ENCODE measurements at regions not wholly inside any gene's neighbourhood (a gene's known extent, or its start where the extent isn't known, plus 50 kb on each side); places are given as distances from the start of the nearest gene placed in this dataset.
"Not testable (repeated sequence)": the region's sequence is repeated elsewhere in the genome, so short reads cannot be mapped to it uniquely, and the experiment has no call there.

DNA sequence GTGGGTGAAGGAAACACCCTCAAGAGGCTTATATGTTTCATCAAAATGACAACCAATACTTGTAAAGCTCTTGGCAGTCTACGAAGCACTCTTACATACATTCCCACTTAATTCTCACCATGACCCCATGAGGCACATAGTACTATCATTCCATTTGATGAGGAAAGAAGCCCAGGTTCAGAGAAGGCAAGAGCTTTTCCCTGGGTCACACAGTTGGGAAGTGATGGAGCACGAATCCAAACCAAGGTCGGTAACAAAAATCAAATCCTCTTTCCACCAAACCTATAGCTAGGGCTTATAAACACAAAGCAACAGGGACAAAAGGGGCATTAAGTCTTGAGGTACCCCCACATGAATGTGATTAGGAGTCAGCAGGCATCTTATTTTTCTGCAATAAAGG lies 187.1 kb downstream of the UACA start:
- Histone ChIP-seq H3K36me3 (ENCODE audit: insufficient read depth, low read length, poor library complexity, severe bottlenecking) (no peaks in the 10 kb centered on the region), H3K27me3 (replicated peaks; ENCODE audit: insufficient read depth, low read depth, low read length, poor library complexity) (no peaks in the 10 kb centered on the region), H3K4me3 (ENCODE audit: low read depth, low read length, poor library complexity, severe bottlenecking) (no peak overlapping the region), H3K27ac (ENCODE audit: low read depth, low read length, poor library complexity, severe bottlenecking) (no peak overlapping the region), H3K9me3 (ENCODE audit: low read depth, low read length, poor library complexity, severe bottlenecking) (peaks cover 6% of the 10 kb centered on the region), H3K4me1 (ENCODE audit: insufficient read depth, low read length, poor library complexity, severe bottlenecking) (peaks cover 20% of the 10 kb centered on the region)
- no TSS peak for BruUV-seq (replicated peaks)
- intact Hi-C loops (cut with micrococcal nuclease; ENCODE audit: unreplicated experiment) = no loop called here
- TF ChIP-seq, protein P1, sequence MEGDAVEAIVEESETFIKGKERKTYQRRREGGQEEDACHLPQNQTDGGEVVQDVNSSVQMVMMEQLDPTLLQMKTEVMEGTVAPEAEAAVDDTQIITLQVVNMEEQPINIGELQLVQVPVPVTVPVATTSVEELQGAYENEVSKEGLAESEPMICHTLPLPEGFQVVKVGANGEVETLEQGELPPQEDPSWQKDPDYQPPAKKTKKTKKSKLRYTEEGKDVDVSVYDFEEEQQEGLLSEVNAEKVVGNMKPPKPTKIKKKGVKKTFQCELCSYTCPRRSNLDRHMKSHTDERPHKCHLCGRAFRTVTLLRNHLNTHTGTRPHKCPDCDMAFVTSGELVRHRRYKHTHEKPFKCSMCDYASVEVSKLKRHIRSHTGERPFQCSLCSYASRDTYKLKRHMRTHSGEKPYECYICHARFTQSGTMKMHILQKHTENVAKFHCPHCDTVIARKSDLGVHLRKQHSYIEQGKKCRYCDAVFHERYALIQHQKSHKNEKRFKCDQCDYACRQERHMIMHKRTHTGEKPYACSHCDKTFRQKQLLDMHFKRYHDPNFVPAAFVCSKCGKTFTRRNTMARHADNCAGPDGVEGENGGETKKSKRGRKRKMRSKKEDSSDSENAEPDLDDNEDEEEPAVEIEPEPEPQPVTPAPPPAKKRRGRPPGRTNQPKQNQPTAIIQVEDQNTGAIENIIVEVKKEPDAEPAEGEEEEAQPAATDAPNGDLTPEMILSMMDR (conservative IDR thresholded peaks at IDR 0.05; ENCODE audit: low read depth, low read length) = no peak
- no peak for TF ChIP-seq EZH2 (IDR thresholded peaks at IDR 0.05; ENCODE audit: borderline replicate concordance, low read depth, low read length, poor library complexity, severe bottlenecking)
- no peak for DNase-seq (ENCODE audit: low spot score)
- ChIA-PET CTCF (no interaction called here), POLR2A (ENCODE audit: low non-redundant PET) (no interaction called here)

DNA sequence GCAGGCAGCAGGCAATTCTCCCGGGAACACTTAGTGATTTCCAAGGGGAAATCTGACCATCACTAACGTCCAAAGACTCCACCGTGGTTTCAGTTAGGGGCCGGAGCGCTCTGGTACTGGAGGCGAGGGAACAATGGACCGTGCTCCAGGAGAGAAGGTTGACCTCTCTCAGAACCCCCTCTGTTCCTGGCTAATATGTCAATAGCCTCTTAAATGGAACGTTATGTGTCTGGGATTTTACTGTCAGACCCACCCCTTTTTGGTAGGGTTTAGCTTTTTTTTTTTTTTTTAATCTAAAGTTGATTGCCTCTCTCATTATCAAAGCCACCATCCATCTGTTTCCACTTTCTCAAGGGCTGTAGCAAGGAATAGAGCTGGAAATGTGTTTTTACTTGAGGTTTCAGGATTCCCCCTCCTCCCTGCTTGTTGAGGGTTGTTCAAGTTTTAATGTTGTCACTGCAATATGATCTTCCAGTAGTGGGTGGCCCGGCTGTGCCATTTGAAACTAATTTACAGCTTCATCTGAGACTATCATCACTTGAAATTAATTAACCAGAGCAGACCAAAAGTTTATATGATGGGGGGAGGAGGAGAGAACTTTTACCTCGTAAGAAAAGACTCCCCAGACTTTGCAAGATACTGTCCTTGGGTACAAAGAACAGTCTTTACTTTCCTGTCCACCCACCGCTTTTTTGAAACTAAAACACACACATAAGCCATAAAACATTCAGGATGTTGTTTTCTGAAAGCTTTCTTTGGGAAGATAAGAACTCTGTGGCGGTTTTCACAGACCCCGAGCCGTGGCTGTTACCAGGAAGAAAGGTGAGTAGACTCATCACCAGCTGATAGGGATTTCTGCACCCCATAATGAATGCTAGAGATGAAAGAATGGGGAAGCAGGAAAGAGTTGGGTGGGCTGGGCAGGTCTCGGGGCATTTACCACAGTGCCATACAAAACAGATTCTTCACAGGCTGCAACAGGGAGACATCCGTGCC lies 187.8 kb downstream of the UACA start:
- Histone ChIP-seq H3K4me1 (ENCODE audit: insufficient read depth, low read length, poor library complexity, severe bottlenecking) (peaks cover 20% of the 10 kb centered on the region), H3K27me3 (replicated peaks; ENCODE audit: insufficient read depth, low read depth, low read length, poor library complexity) (no peaks in the 10 kb centered on the region), H3K27ac (ENCODE audit: low read depth, low read length, poor library complexity, severe bottlenecking) (no peak overlapping the region), H3K9me3 (ENCODE audit: low read depth, low read length, poor library complexity, severe bottlenecking) (peaks cover 6% of the 10 kb centered on the region), H3K4me3 (ENCODE audit: low read depth, low read length, poor library complexity, severe bottlenecking) (no peak overlapping the region), H3K36me3 (ENCODE audit: insufficient read depth, low read length, poor library complexity, severe bottlenecking) (no peaks in the 10 kb centered on the region)
- POLR2A ChIA-PET (ENCODE audit: low non-redundant PET) = interaction anchor here (0.6 kb wide), 1 partner anchor 251 kb away, joined by 4 read pairs; no protein-coding TSS in a partner anchor
- intact Hi-C loops (cut with micrococcal nuclease; ENCODE audit: unreplicated experiment) = no loop called here
- CTCF ChIA-PET = interaction anchor here (0.6 kb wide), 1 partner anchor 17 kb away, joined by 4 read pairs; no protein-coding TSS in a partner anchor
- no TSS peak for BruUV-seq (replicated peaks)
- DNase-seq (ENCODE audit: low spot score) = peak; percentile 55
- TF ChIP-seq, protein P1 (conservative IDR thresholded peaks at IDR 0.05; ENCODE audit: low read depth, low read length) = no peak
- no peak for TF ChIP-seq EZH2 (IDR thresholded peaks at IDR 0.05; ENCODE audit: borderline replicate concordance, low read depth, low read length, poor library complexity, severe bottlenecking)

DNA sequence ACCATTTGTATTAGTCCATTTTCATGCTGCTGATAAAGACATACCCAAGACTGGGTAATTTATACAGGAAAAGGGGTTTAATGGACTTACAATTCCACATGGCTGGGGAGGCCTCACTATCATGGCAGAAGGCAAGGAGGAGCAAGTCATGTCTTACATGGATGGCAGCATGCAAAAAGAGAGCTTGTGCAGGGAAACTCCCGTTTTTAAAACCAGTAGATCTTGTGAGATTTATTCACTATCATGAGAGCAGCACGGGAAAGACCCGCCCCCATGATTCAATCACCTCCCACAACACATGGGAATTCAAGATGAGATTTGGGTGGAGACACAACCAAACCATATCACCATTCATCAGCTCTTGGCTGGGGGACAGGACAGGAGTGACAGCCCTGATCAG lies 189.0 kb downstream of the UACA start:
- DNase-seq (ENCODE audit: low spot score); H3K4me3 ChIP-seq (ENCODE audit: low read depth, low read length, poor library complexity, severe bottlenecking); POLR2A ChIA-PET (ENCODE audit: low non-redundant PET); intact Hi-C loops (cut with micrococcal nuclease; ENCODE audit: unreplicated experiment); CTCF ChIA-PET; H3K36me3 ChIP-seq (ENCODE audit: insufficient read depth, low read length, poor library complexity, severe bottlenecking); H3K27ac ChIP-seq (ENCODE audit: low read depth, low read length, poor library complexity, severe bottlenecking); H3K27me3 ChIP-seq (replicated peaks; ENCODE audit: insufficient read depth, low read depth, low read length, poor library complexity); BruUV-seq (replicated peaks); H3K9me3 ChIP-seq (ENCODE audit: low read depth, low read length, poor library complexity, severe bottlenecking): not testable (repeated sequence)
- peaks cover 20% of the 10 kb centered on the region for H3K4me1 ChIP-seq (ENCODE audit: insufficient read depth, low read length, poor library complexity, severe bottlenecking)

All from A673 (cell line).